ENCODE measurements at regions not wholly inside any gene's neighbourhood (a gene's known extent, or its start where the extent isn't known, plus 50 kb on each side); places are given as distances from the start of the nearest gene placed in this dataset.

DNA sequence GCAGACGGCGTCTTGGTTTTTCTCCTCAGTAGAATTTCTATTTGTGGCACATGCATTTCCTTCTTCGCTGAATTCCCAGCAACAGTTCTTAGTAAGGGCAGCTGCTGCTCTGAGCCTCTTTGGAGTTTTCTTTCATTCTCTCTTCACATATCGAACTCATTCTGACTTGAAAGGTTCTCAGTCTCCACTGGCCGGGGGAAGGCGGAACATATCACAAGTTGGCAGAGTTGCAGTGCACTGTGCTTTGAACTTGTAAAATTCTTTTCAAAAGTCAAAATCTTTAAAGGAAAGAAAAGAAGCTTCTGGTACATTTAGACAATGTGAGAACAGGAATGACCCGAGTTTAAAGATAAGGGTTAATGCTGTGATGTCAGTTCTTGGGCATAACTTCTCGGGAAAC, 286.1 kb upstream of the MAP3K7 start:
- DNase-seq: no peak

DNA sequence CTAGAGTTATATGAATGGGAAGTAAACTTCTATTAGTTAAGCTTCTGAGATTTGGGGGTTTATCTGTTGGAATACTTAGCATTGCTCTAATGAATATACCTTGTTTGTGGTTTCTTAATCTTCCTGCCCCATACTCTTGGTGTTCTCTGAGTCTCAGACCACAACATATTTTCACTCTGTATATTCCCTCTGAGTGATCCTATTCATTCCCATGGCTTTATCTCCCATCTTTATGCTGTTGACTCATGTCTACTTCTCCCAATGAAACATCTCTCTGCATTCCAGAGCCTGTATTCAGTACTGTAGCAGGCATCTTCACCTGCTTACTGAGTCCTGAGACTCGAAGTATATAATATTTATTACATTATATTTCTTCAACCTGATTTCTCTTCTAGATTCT, 283.7 kb upstream of the MAP3K7 start:
- DNase-seq: peak; percentile 8

DNA sequence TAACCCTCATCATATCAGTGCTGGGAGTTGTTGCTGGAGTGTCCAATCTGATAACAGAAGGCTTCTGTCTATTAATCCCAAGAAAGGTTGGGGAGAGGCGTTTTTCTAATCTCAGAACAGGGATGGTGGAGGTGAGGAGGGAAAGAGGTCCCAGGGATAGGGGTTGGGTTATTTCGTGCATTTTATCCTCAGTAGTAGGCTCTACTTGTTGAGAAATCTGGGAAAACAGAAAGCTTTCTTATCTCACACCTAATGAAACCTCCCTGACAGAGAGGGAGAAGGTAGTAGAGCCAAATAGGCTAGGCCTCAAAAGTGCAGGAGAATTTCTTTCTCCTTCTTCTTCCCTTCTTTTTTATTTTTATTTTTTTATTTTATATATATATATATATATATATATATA, 281.8 kb upstream of the MAP3K7 start:
- DNase-seq: no peak

DNA sequence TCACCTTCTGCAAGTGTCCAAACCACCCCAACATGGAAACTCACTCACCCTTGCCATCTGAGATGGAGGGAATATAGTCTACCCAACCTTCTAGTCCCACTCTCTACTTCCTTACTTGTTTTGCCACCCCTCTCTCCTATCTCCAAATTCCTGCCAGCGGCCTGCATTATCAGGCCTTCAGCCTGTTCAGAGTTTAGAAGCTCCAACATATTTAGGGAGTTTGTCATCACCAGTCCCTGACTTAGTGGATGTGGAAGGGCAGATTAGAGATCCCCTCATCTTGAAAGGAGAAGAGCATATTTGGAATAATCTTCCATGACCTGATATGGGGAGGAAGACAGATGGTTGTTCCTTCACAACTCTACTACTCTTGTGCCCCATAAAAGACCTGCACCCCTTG, 281.4 kb upstream of the MAP3K7 start:
- DNase-seq: no peak

DNA sequence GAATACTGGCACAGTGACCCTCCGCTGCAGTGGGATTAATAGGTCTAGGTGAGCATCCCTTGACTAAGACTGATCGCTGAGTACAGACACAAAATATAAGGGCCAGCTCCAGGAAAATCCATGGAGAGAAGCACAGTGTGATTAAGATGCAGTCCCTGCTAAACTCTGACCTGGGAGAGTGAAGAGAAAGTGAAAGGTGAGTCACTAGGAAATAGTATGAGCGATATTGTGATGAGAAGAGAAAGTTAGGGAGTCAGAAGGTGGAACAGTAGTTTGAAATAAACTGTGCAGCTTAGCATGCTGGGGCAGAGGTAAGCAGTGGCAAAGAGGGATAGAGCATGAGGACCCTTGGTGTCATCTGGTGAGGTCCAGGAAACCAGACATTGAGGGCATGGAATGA, 278.6 kb upstream of the MAP3K7 start:
- no peak for DNase-seq

DNA sequence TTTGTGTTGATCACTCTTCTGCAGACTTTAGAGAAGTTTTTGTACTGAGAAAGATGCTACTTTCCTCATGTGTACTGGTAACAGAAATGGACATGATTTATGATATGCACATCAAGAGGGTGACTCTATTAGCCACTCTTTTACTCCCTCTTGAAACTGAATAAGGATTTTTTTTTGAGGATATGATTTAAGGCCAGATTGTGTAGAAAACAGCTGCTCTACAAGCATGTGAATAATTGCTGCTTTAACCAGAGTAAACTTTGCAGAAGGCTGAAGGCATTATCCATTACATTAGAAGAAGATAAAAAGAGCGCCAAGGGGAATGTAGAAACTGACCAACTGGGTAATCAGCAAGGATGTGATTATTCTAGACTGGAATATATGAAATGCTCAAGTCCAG, 276.2 kb upstream of the MAP3K7 start:
- DNase-seq: no peak

DNA sequence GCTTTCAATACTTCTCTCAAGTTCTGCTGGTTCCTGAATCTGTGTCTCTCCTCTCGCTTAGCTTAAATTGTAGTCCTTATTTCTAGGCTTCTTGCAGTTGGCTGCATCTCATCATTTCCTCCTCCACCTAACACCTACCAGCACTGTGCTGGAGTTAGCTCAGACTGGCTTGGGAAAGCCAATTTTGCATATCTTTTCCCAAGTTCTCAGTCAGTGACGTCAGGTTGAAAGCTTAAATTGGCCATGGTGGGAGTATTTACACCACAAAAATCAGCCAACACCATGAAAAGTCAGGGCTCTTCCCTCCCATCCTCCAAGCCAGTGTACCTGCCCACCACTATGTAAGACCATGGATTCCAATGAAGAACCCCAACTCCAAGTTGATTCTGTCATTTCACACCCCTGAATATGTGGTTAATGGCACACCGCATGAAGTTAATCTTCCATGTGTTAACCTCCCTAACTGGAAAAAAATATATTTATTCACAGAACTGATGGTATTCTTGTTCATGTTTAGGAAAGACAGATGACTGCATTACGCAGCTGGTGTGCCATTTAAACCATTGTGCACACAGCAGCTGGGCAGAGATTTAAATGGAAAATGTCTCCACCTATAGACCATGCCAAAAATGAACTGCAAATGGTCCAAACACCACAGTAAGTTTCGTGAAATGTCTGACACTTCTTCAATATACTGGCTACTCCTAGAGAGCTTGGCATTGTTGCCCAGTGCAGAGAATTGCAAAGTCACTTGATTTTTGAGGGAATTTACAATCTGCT, 274.1 kb upstream of the MAP3K7 start:
- DNase-seq: no peak

DNA sequence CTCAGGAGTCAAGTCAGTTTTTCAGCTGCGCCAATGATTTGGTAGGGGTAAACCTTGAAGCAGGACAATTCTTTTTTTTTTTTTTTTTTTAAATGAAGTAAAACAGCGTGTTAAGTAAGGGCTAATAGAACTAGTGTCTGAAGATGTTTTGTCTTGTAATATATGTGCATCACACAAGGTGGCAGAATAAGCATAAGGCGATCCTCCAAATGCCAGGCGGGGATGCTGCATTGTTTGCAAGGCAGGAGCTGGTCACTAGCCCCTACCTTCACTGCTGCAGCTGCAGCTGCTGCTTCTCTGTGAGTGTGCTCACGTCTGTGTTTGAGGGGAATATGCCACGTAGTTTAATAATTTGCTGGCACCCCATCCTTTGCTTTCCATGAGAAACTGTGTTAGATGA, 272.7 kb upstream of the MAP3K7 start:
- no peak for DNase-seq

DNA sequence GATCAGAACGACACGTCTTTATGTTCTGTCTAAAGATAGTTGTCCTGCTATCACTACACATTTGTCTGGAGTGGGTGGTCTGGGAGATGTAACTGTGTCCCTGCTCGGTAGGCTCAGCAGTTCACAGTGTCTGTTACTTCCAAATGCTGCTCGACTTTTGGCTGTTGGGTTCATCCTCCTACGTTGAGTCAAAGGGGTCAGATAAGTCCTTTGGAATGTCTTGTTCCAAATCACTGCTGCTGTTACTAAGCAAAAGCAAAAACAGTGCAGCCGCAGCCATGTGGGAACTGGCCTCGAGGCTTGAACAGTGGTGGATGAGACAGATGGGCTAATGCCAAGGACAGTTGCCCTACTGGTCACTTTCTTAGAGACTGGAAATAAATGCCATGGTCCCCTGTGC, 272.2 kb upstream of the MAP3K7 start:
- no peak for DNase-seq

DNA sequence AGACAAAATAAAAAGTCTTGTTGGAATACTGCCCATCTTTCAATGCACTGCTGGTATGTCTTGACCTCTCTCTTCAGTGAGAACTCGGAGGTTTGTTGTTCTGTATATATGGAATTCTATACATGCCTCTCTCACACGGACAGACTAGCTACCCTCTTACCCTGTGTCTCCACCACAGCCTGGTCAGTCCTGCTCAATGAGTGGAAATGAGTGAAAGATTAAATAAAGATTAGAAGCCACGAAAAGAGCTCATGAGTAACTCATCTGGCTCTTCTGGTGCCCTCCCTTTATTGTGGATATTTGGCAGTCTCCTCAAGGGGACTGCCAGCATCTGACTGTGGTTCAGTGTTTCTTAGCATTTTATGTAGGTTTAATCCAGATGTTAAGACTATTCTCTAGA, 262.8 kb upstream of the MAP3K7 start:
- no peak for DNase-seq

DNA sequence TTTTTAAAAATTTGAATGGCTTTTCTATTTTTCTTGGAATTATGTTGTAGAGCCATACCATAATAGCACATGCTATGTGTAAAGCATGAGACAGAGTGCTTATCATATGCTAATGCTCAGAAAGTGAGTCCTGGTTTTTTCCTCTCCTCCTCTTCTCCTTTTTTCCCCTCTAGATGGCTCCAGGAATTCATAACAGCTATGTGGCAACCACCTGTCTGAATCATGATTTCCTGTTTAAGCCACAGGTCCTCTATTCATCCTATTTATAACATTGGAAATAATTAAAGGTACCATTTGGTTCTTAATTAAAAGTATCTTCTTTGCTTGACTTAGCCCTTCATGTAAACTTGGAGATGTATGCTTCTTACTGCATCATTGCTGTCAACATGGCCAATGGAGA, 260.0 kb upstream of the MAP3K7 start:
- DNase-seq: no peak

DNA sequence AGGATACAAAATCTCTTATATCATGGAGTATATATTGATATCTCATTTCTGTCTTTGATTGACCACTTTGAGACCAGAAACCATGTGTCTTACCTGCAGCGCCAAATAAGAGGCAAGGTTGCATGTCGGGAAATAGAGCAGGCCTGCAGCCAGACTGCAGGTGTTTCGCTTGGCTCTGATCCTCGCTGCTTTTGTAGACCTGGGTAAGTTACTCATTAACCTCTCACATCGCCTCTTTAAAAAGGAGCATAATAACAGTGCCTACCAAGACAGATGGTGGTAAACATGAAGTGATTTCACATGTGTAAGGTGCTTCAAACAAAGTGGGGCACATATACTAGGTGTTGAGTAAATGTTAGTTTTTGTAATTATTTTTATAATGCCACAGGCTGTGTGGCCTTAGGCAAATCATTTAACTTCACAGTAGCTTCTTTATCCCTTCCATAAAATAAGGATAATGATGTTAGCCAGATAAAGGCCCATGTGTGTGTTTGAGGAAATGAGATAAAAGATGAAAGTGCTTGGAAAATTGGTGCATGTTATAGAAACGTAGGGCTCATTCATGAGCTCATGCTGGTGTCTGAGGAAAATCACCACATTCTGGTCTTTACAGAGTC, 248.8 kb upstream of the MAP3K7 start:
- DNase-seq: no peak

DNA sequence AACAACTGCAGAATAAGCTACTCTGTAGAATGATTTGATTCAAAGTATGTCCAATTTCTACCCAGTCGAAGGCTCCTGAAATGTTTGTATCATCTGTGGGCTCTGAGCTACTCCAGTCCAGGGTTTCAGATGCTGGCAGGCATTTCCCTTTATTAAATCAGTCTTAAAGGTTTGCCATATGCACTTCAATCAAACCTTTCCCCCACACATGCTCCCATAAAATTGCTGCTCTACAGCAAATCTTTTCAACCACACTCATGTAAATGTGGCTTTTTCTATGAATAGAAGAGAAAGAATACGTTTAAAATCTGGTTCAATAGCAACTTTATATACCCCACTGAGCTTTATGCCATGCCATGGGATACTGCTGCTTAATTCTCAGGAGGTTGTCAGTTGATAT, 242.4 kb upstream of the MAP3K7 start:
- no peak for DNase-seq

DNA sequence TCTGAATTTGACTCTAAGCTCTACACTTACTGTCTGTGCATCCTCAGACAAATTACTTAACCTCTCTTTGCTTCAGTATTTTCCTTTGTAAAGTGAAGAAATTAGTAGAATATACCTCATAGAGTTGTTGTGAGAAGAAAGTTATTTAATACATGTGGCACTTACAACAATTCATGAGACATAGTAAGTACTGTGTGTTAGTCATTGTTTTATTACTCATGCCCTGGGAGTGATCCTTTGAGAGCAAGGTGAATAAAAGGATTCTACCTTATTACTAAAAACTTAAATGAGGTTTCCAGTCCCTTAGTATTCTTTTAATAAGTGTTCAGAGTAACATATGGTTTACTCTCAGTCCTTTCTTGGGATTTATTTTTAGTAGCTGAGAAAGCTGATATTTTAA, 233.6 kb upstream of the MAP3K7 start:
- no peak for DNase-seq

DNA sequence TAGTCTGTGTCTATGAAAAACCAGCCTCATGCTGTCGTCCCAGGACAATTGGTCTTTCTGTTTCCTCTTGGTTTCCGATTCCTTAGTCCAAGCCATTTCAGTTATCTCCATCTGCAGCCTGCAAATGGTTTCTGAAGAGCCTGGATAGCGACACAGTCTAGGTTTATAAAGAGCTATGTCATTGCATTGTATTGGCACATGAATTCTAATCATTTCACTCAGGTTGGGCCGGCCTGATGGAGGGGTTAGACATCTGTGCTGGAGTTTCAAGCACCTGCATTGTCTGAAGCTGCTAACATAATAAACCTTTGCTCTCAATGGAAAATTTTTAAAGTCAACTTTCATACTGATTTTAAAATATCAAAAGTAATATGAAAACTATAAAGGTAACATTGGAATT, 232.6 kb upstream of the MAP3K7 start:
- DNase-seq: no peak

DNA sequence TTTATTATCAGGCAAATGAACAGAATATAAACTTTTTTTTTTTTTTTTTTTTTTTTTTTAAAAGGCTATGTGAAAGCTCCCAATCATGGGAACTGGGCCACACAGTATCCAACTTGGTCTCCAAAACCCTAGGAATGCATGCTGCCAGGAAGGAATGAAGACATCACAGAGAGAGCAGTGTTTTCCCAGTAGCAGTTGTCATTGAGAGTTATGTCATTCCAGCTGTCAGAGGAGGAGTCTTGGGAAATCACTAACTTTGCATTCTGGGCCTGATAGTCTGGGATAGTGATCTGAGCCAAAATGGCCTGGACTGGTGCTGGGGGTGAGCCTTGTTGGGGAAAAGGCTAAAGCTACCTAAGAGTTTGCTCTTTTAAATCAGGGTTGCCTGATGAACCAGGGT, 231.3 kb upstream of the MAP3K7 start:
- DNase-seq: no peak

DNA sequence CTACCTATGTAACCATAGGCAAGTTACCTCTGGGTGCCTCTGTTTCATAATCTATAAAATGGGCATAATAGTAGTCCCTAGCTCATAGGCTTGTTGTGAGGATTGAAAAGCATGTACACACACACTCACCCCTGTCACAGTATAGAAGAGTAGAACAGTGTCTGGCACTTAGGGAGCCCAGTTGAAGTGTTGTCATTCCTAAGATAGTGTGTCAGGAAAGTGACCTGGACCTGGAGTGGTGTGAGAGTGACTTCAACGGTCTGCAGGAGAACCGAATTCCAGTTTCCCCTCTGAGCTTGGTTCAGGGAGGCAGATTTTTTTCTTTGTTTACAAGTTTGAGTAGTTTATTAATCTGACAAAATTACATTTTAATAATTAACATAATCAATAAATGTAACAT, 229.9 kb upstream of the MAP3K7 start:
- no peak for DNase-seq

DNA sequence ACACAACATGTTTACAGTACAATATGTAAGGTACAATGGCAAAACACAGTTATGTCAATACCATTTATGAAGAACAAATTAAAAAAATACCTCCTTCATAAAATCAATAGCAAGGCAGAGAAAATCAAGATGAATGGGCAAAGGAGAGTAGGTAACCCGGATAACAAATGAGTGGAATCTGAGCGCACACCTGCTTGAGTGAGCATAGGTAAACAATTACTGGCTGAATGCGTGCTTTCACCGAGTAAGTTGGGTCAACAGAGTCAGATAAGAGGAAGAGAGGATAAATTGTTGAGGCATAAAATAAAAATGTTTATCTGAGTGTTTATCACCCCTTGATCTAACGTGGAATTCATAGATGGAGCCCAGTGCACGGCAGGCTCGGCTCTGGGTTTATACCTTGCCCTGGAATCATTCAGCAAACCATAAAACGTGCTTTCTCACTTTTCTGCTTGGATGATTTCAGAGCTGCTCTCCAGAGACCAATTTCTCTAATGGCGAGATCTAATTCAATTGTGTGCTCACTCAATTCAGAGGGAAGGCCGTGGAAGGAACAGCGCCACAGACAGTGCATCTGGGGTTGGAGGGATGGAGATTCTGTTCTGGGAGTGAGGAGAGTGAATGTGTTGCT, 224.8 kb upstream of the MAP3K7 start:
- no peak for DNase-seq

DNA sequence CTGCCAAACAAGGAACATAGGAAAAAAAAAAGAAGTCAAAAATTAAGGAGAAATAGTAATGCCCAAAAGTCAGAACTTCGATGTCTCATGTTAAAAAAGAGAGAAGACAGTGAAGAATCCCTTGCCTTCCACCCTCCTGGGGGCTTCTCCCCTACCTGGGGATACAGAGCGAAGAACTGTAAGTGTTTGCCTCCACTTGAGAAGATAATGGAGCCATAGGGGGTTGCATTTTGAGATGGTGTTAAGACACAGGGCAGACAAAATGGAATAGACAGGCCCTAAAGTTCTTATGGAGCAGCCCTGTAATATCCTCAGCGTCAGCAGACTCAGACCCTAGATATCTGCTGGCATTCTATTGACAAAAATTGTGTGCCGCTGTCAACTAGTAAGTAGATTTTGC, 222.2 kb upstream of the MAP3K7 start:
- no peak for DNase-seq

DNA sequence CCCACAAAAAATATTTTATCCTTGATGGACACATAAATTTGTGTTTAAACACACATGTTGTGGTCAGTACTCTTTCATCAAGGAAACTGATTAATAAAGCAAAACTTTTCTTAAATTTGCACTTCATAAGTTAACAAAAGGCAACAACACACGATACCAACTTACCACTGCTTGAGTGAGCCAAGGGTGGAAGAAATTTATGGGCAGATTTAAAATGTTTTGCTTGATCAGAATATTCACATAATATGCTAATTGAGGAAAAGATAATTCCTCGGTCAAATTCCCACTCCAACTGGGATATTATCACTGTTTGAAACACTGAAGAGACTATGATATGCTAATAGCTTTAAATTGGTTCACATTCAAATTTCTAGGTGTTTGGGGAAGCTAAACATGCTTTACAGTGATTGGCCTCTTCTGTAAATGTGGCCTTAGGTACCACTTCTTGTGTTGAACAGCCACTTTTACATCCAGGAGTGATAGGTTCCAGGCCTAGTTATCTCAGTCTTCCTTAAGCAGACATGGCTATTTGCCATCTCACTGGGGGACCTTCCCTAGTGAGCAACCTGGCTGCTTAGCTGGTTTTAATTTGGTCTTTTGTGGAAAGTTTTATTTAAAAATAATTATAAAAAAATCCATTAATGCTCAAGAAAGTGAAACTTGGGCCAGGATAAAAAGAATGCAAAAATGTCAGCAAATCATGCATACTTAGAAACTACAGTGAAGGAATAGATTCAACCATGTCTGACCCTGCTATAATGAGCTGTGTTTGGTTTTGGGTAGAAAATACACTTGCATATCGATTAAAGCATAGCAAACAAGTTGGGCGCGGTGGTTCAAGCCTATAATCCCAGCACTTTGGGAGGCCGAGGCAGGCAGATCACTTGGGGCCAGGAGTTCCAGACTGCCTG, 221.2 kb upstream of the MAP3K7 start:
- DNase-seq: no peak

DNA sequence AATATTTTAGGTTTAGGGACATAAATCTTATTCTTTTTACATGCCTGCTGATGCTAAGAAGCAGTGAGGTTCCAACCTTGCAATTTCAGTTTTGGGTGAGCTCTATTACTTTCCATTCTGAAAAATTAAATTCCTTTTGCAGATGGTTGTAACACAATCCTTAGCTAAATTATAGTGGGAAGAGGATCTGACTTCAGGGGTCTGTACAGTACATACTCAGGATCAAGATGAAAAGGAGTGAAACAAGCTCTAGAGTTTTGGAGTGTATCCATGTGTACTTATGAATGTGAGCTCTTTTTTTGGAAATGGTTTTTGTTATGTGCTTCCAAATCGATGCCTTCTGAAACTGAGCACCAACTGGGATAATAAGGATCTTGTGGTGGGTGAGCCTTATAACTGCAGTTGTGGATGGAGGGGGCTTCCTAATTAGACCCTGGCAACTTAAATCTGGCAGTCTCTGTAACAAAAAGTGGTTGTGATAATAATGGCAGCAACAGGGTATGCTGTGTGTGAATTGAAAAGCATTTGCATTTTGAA, 218.8 kb upstream of the MAP3K7 start:
- no peak for DNase-seq

DNA sequence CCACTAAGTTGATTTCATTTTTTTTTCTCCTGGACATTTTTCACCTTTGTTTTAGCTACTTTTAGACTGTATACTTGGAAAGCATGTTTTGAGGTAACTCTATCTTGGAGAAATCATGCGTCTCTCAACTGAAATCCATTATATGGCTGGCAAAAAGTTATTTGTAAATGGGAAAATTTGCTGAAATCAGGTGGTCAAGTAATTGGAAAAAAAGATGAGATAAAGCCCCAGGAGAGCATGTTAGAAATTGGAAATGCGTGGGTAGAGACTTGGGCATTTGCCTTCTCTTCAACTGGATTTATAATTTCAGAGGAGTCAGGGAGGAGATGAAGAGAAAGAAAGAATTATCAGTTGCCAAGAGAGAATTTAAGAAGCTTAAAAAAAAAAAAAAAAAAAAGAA, 217.1 kb upstream of the MAP3K7 start:
- DNase-seq: no peak

DNA sequence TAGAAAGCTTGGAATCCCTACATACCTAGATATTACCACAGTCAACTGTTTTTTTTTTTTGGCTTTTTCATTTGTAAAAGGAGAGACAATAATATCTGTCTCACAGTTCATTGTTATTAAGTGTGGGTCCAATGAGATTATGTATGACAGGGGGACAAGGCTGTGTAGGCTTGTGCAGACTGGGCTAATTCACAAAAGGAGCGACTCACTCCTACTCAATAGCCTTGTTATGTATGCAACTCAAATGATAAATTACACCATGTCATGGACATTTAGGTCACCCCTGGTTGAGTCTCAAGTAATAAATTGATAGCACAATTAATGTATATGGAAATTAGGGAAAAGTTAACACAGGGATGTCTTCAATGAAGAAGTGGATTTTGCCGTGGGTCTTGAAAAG, 208.2 kb upstream of the MAP3K7 start:
- DNase-seq: no peak
